SK-N-SH treated with all-trans-retinoic acid at 6 μM for 48 hours (cell line): ENCODE measurements at regions not wholly inside any gene's neighbourhood (a gene's known extent, or its start where the extent isn't known, plus 50 kb on each side); places are given as distances from the start of the nearest gene placed in this dataset.

Source experiments
- ARNTL ChIP-seq: fragments of 450-650 bp; formaldehyde crosslinking; IDR thresholded peaks from 2 replicates; pipeline ENCODE4 v1.5.0; 2020; ENCODE audit warnings: low read depth, mild to moderate bottlenecking, moderate library complexity, borderline replicate concordance
- ESRRG ChIP-seq: fragments of 250-450 bp; sonication (Bioruptor Pico); IDR thresholded peaks from 2 replicates; pipeline ENCODE4 v1.6.1; 2021; ENCODE audit warnings: mild to moderate bottlenecking
- ISL1 ChIP-seq: fragments of 250-450 bp; sonication (Bioruptor Pico); IDR thresholded peaks from 2 replicates; pipeline ENCODE4 v2.1.2; 2022; ENCODE audit warnings: mild to moderate bottlenecking, moderate library complexity
- PATZ1 ChIP-seq: fragments of 250-450 bp; sonication (Bioruptor Pico); IDR thresholded peaks from 2 replicates; pipeline ENCODE4 v1.8.0; 2020; ENCODE audit warnings: mild to moderate bottlenecking, moderate library complexity, borderline replicate concordance
- RARB ChIP-seq: fragments of 250-450 bp; sonication (Bioruptor Pico); IDR thresholded peaks from 2 replicates; pipeline ENCODE4 v1.8.0; 2021; ENCODE audit warnings: mild to moderate bottlenecking, moderate library complexity
- TOX ChIP-seq: fragments of 250-450 bp; sonication (Bioruptor Pico); IDR thresholded peaks from 2 replicates; pipeline ENCODE4 v1.8.0; 2021; ENCODE audit warnings: mild to moderate bottlenecking, moderate library complexity, borderline replicate concordance
- ZC3H10 ChIP-seq: fragments of 250-450 bp; sonication (Bioruptor Pico); IDR thresholded peaks from 2 replicates; pipeline ENCODE4 v1.5.1; 2021; ENCODE audit warnings: mild to moderate bottlenecking, moderate library complexity
- ZNF565 ChIP-seq: fragments of 450-650 bp; formaldehyde crosslinking; conservative IDR thresholded peaks from 2 replicates; pipeline ENCODE4 v1.5.0; 2020; ENCODE audit warnings: low read depth, mild to moderate bottlenecking, moderate library complexity
- TF ChIP-seq, protein P1 (sequence below): fragments of 250-450 bp; sonication (Bioruptor Pico); IDR thresholded peaks from 2 replicates; pipeline ENCODE4 v1.8.0; 2021; ENCODE audit warnings: low read depth, mild to moderate bottlenecking, moderate library complexity, borderline replicate concordance

DNA sequence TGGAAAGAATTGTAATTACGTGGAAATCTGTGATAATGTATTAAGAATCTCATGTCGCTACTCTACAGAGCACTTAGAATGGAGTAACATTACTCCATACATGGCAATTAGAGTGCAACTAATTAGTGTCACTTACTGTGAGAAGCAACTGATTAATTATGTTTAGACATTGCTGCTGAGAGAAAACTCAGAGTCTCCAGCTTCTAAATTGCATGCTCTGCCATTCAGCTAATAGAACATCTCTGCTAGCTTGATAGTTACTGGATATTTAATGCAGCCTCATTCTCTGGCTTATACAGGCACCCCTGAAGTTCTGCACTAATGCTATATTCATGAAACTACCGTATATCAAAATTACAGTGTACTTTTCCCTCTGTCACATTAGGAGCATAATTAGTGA, 338.4 kb downstream of the ADAMTS20 start:
- TF ChIP-seq RARB (CRISPR knock-in tag) (no peak), ARNTL (CRISPR knock-in tag) (no peak), PATZ1 (CRISPR knock-in tag) (no peak), ISL1 (CRISPR knock-in tag) (no peak), ZNF565 (CRISPR knock-in tag) (no peak), ZC3H10 (CRISPR knock-in tag) (no peak), TOX (CRISPR knock-in tag) (no peak), ESRRG (CRISPR knock-in tag) (no peak)
- TF ChIP-seq, protein P1, sequence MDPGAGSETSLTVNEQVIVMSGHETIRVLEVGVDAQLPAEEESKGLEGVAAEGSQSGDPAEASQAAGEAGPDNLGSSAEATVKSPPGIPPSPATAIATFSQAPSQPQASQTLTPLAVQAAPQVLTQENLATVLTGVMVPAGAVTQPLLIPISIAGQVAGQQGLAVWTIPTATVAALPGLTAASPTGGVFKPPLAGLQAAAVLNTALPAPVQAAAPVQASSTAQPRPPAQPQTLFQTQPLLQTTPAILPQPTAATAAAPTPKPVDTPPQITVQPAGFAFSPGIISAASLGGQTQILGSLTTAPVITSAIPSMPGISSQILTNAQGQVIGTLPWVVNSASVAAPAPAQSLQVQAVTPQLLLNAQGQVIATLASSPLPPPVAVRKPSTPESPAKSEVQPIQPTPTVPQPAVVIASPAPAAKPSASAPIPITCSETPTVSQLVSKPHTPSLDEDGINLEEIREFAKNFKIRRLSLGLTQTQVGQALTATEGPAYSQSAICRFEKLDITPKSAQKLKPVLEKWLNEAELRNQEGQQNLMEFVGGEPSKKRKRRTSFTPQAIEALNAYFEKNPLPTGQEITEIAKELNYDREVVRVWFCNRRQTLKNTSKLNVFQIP: no peak
